Large intestine (tissue), 3 donors: ENCODE measurements at regions not wholly inside any gene's neighbourhood (a gene's known extent, or its start where the extent isn't known, plus 50 kb on each side); places are given as distances from the start of the nearest gene placed in this dataset.

Experiments
- DNase-seq, 2 donors: peaks; one replicate each; pipeline versions ENCODE4 v3.0.0 to v3.0.0-alpha.2; 2013
- H3K27ac ChIP-seq: one replicate; pipeline ENCODE4 v1.5.1; 2013; ENCODE audit warnings: low read length
- H3K27me3 ChIP-seq: 2 replicates; pipeline ENCODE4 v1.6.1; 2013; ENCODE audit warnings: low read length; ENCODE audit not compliant: control insufficient read depth, insufficient read depth
- H3K36me3 ChIP-seq: 2 replicates; pipeline ENCODE4 v1.6.1; 2013; ENCODE audit warnings: low read length; ENCODE audit not compliant: control insufficient read depth, insufficient read depth
- H3K4me1 ChIP-seq: one replicate; pipeline ENCODE4 v1.6.1; 2013; ENCODE audit warnings: low read length; ENCODE audit not compliant: control insufficient read depth, insufficient read depth
- H3K4me3 ChIP-seq: one replicate; pipeline ENCODE4 v1.5.1; 2013; ENCODE audit warnings: low read length
- H3K9me3 ChIP-seq: one replicate; pipeline ENCODE4 v1.6.1; 2013; ENCODE audit warnings: mild to moderate bottlenecking, low read depth, low read length, moderate library complexity; ENCODE audit not compliant: control insufficient read depth
- WGBS: methylation state at CpG from one replicate; pipeline ENCODE4 v1.1.5; 2013; ENCODE audit warnings: low lambda C conversion rate; ENCODE audit not compliant: insufficient coverage; 5-methylcytosine and 5-hydroxymethylcytosine counted together

- WGBS = 50% methylated on average over 1 of the region's 2 CpGs
- Histone ChIP-seq H3K36me3 (no peaks in the 10 kb centered on the region), H3K4me1 (peaks cover 16% of the 10 kb centered on the region), H3K9me3 (no peaks in the 10 kb centered on the region), H3K4me3 (no peak overlapping the region), H3K27ac (no peak overlapping the region), H3K27me3 (no peaks in the 10 kb centered on the region)
- no peak for DNase-seq
Measured at GRCh38 chr6:113662688-113663333, 194.3 kb upstream of the MARCKS start.

GRCh38 chr6:113664909-113665308 lies 192.2 kb upstream of the MARCKS start:
- 80% methylated on average over 1 of the region's 2 CpGs for WGBS
- no peak overlapping the region for H3K4me3 ChIP-seq
- H3K9me3 ChIP-seq = no peaks in the 10 kb centered on the region

GRCh38 chr6:113668641-113669408 lies 188.3 kb upstream of the MARCKS start:
- peaks cover 2% of the 10 kb centered on the region for H3K4me1 ChIP-seq
- DNase-seq = no peak
- H3K9me3 ChIP-seq = no peaks in the 10 kb centered on the region
- no peaks in the 10 kb centered on the region for H3K27me3 ChIP-seq
- H3K4me3 ChIP-seq = no peak overlapping the region
- H3K27ac ChIP-seq = peak overlapping the region; percentile 25
- no peaks in the 10 kb centered on the region for H3K36me3 ChIP-seq
- WGBS = no CpG with 5 or more reads among the region's 1 CpG

More at GRCh38 chr6:113664909-113665308, 192.2 kb upstream of the MARCKS start:
- no peak overlapping the region for H3K27ac ChIP-seq
- peaks cover 18% of the 10 kb centered on the region for H3K4me1 ChIP-seq
- DNase-seq = no peak
- no peaks in the 10 kb centered on the region for H3K27me3 ChIP-seq
- H3K36me3 ChIP-seq = no peaks in the 10 kb centered on the region

- Histone ChIP-seq H3K36me3 (no peaks in the 10 kb centered on the region), H3K27ac (peak overlapping the region; percentile 25), H3K4me3 (no peak overlapping the region), H3K9me3 (no peaks in the 10 kb centered on the region), H3K27me3 (no peaks in the 10 kb centered on the region), H3K4me1 (peaks cover 2% of the 10 kb centered on the region)
- DNase-seq = no peak
- 60% methylated on average over 1 of the region's 2 CpGs for WGBS
Measured at GRCh38 chr6:113669606-113670005, 187.5 kb upstream of the MARCKS start.

- Histone ChIP-seq H3K27me3 (no peaks in the 10 kb centered on the region), H3K4me3 (no peak overlapping the region)
Measured at GRCh38 chr6:113671421-113671820, 185.7 kb upstream of the MARCKS start.

GRCh38 chr6:113672491-113673149 lies 184.5 kb upstream of the MARCKS start:
- no CpG with 5 or more reads among the region's 8 CpGs for WGBS
- no peaks in the 10 kb centered on the region for H3K27me3 ChIP-seq
- H3K4me1 ChIP-seq = peaks cover 5% of the 10 kb centered on the region
- H3K4me3 ChIP-seq = no peak overlapping the region
- H3K36me3 ChIP-seq = no peaks in the 10 kb centered on the region
- no peaks in the 10 kb centered on the region for H3K9me3 ChIP-seq
- no peak overlapping the region for H3K27ac ChIP-seq
- DNase-seq = no peak

More at GRCh38 chr6:113671421-113671820, 185.7 kb upstream of the MARCKS start:
- DNase-seq = no peak
- Histone ChIP-seq H3K4me1 (peaks cover 5% of the 10 kb centered on the region), H3K27ac (no peak overlapping the region), H3K9me3 (no peaks in the 10 kb centered on the region), H3K36me3 (no peaks in the 10 kb centered on the region)
- no CpG with 5 or more reads among the region's 1 CpG for WGBS

- no peak for DNase-seq
- Histone ChIP-seq H3K27me3 (no peaks in the 10 kb centered on the region), H3K4me1 (peaks cover 3% of the 10 kb centered on the region), H3K27ac (no peak overlapping the region), H3K36me3 (no peaks in the 10 kb centered on the region), H3K4me3 (no peak overlapping the region), H3K9me3 (no peaks in the 10 kb centered on the region)
- 100% methylated on average over 1 of the region's 4 CpGs for WGBS
Measured at GRCh38 chr6:113674075-113674474, 183.1 kb upstream of the MARCKS start.

GRCh38 chr6:113676057-113676456 lies 181.1 kb upstream of the MARCKS start:
- DNase-seq = no peak
- H3K36me3 ChIP-seq = no peaks in the 10 kb centered on the region
- H3K27me3 ChIP-seq = no peaks in the 10 kb centered on the region
- WGBS = no CpG with 5 or more reads among the region's 4 CpGs
- H3K4me1 ChIP-seq = peaks cover 3% of the 10 kb centered on the region
- H3K9me3 ChIP-seq = no peaks in the 10 kb centered on the region
- H3K27ac ChIP-seq = no peak overlapping the region
- H3K4me3 ChIP-seq = no peak overlapping the region

GRCh38 chr6:113676968-113677367 lies 180.2 kb upstream of the MARCKS start:
- no CpG with 5 or more reads among the region's 1 CpG for WGBS
- H3K9me3 ChIP-seq = no peaks in the 10 kb centered on the region
- no peak overlapping the region for H3K4me3 ChIP-seq
- H3K4me1 ChIP-seq = peaks cover 3% of the 10 kb centered on the region
- DNase-seq = no peak
- no peak overlapping the region for H3K27ac ChIP-seq
- H3K36me3 ChIP-seq = no peaks in the 10 kb centered on the region
- H3K27me3 ChIP-seq = no peaks in the 10 kb centered on the region

GRCh38 chr6:113679051-113679450 lies 178.1 kb upstream of the MARCKS start:
- Histone ChIP-seq H3K9me3 (no peaks in the 10 kb centered on the region), H3K4me1 (peaks cover 3% of the 10 kb centered on the region), H3K27ac (no peak overlapping the region), H3K27me3 (no peaks in the 10 kb centered on the region), H3K36me3 (no peaks in the 10 kb centered on the region), H3K4me3 (no peak overlapping the region)
- no CpG with 5 or more reads among the region's 3 CpGs for WGBS
- no peak for DNase-seq
